CD4-positive, alpha-beta memory T cell (primary cell): ENCODE measurements at regions not wholly inside any gene's neighbourhood (a gene's known extent, or its start where the extent isn't known, plus 50 kb on each side); places are given as distances from the start of the nearest gene placed in this dataset.

Experiments
- CTCF ChIA-PET: fragments of 350-600 bp; sonication (Branson Sonifier 250); formaldehyde crosslinking; loops from one replicate; lab custom pipeline; 2021; ENCODE audit warnings: inconsistent platforms; ENCODE audit not compliant: partially characterized antibody; lab: Charles Lee
- POLR2A ChIA-PET: fragments of 350-600 bp; sonication (Branson Sonifier 250); formaldehyde crosslinking; loops from one replicate; lab custom pipeline; 2021; ENCODE audit not compliant: partially characterized antibody; lab: Charles Lee
- DNase-seq, 5 donors: peaks; one replicate each; pipeline versions ENCODE4 v3.0.0 to v3.0.0-alpha.2; 2020 to 2022; ENCODE audit warnings: mixed read lengths in 1 of 5
- H3K27ac ChIP-seq: one replicate; pipeline ENCODE4 v1.7.0; 2013; ENCODE audit warnings: low read depth, low read length
- H3K27me3 ChIP-seq: 2 replicates; pipeline ENCODE4 v1.7.0; 2013; ENCODE audit warnings: mild to moderate bottlenecking, low read length, moderate library complexity; ENCODE audit not compliant: insufficient read depth
- H3K36me3 ChIP-seq: 2 replicates; pipeline ENCODE4 v1.7.0; 2013; ENCODE audit warnings: mild to moderate bottlenecking, low read length, moderate library complexity; ENCODE audit not compliant: insufficient read depth
- H3K4me1 ChIP-seq: 2 replicates; pipeline ENCODE4 v1.7.0; 2013; ENCODE audit warnings: mild to moderate bottlenecking, low read length, moderate library complexity; ENCODE audit not compliant: insufficient read depth
- H3K4me3 ChIP-seq, 2 donors: one replicate each; pipeline ENCODE4 v1.7.0; 2013; ENCODE audit warnings: low read length in 2 of 2, mild to moderate bottlenecking in 1 of 2
- H3K9me3 ChIP-seq, 2 donors: one replicate each; pipeline ENCODE4 v1.7.0; 2013; ENCODE audit warnings: low read length in 2 of 2, control low read depth in 1 of 2; ENCODE audit not compliant: control insufficient read depth in 1 of 2
- H3K27ac Mint-ChIP-seq, 7 donors: one replicate each; pipeline ENCODE4 v1.8.0; 2020 to 2021; ENCODE audit warnings: mixed read lengths in 7 of 7, mild to moderate bottlenecking in 6 of 7, inconsistent platforms in 3 of 7, moderate library complexity in 3 of 7
- H3K27me3 Mint-ChIP-seq, 2 donors: one replicate each; pipeline ENCODE4 v1.8.0; 2020 to 2021; ENCODE audit warnings: mixed read lengths in 2 of 2
- H3K36me3 Mint-ChIP-seq, 2 donors: one replicate each; pipeline ENCODE4 v1.8.0; 2020 to 2021; ENCODE audit warnings: mixed read lengths in 2 of 2, inconsistent platforms in 1 of 2, mild to moderate bottlenecking in 1 of 2
- H3K4me1 Mint-ChIP-seq, 4 donors: one replicate each; pipeline ENCODE4 v1.8.0; 2020 to 2021; ENCODE audit warnings: mixed read lengths in 4 of 4, mild to moderate bottlenecking in 1 of 4
- H3K4me3 Mint-ChIP-seq, 8 donors: one replicate each; pipeline ENCODE4 v1.8.0; 2020 to 2021; ENCODE audit warnings: mixed read lengths in 8 of 8, mild to moderate bottlenecking in 7 of 8, moderate library complexity in 6 of 8, inconsistent platforms in 3 of 8
- H3K9me3 Mint-ChIP-seq, 8 donors: one replicate each; pipeline ENCODE4 v1.8.0; 2020 to 2021; ENCODE audit warnings: mixed read lengths in 8 of 8, mild to moderate bottlenecking in 5 of 8, inconsistent platforms in 3 of 8, moderate library complexity in 1 of 8
- intact Hi-C: fragments of 100-400 bp; cut with micrococcal nuclease; formaldehyde crosslinking; loops from one replicate; pipeline ENCODE4 v1.15.1; 2023

- Mint-ChIP-seq H3K9me3 (peaks cover 0 to 19% (median 10%) of the 10 kb centered on the region in 8 donors), H3K4me1 (peaks cover 0 to 2% (median 0%) of the 10 kb centered on the region in 4 donors), H3K36me3 (no peaks in the 10 kb centered on the region), H3K27me3 (peaks cover 0 to 9% of the 10 kb centered on the region in 2 donors), H3K4me3 (no peak overlapping the region), H3K27ac (no peak overlapping the region)
- no peaks in the 10 kb centered on the region for H3K4me1 ChIP-seq
- DNase-seq, result no peak
- H3K9me3 ChIP-seq, result no peaks in the 10 kb centered on the region
- CTCF ChIA-PET, result no interaction called here
- H3K27ac ChIP-seq, result no peak overlapping the region
- no peaks in the 10 kb centered on the region for H3K36me3 ChIP-seq
- POLR2A ChIA-PET, result no interaction called here
- no peaks in the 10 kb centered on the region for H3K27me3 ChIP-seq
- intact Hi-C loops, result no loop called here
- no peak overlapping the region for H3K4me3 ChIP-seq
Measured at GRCh38 chr1:218502383-218502782, 157.2 kb downstream of the TGFB2 start.

- ChIA-PET POLR2A (no interaction called here), CTCF (no interaction called here)
- H3K36me3 Mint-ChIP-seq, result no peaks in the 10 kb centered on the region
- no peaks in the 10 kb centered on the region for H3K36me3 ChIP-seq
- no peak overlapping the region for H3K4me3 ChIP-seq
- H3K4me1 Mint-ChIP-seq, result peaks cover 0 to 2% (median 0%) of the 10 kb centered on the region in 4 donors
- no peaks in the 10 kb centered on the region for H3K4me1 ChIP-seq
- H3K27ac Mint-ChIP-seq, result no peak overlapping the region
- H3K9me3 ChIP-seq, result no peaks in the 10 kb centered on the region
- peaks cover 1 to 20% (median 12%) of the 10 kb centered on the region in 8 donors for H3K9me3 Mint-ChIP-seq
- H3K4me3 Mint-ChIP-seq, result no peak overlapping the region
- H3K27me3 ChIP-seq, result no peaks in the 10 kb centered on the region
- intact Hi-C loops, result no loop called here
- no peak overlapping the region for H3K27ac ChIP-seq
- DNase-seq, result no peak
- peaks cover 0 to 9% of the 10 kb centered on the region in 2 donors for H3K27me3 Mint-ChIP-seq
Measured at GRCh38 chr1:218503102-218503501, 158.0 kb downstream of the TGFB2 start.

- Histone ChIP-seq H3K4me1 (no peaks in the 10 kb centered on the region), H3K27me3 (no peaks in the 10 kb centered on the region), H3K9me3 (no peaks in the 10 kb centered on the region), H3K27ac (no peak overlapping the region), H3K4me3 (no peak overlapping the region), H3K36me3 (no peaks in the 10 kb centered on the region)
- DNase-seq, result no peak
- Mint-ChIP-seq H3K9me3 (peaks cover 4 to 24% (median 16%) of the 10 kb centered on the region in 8 donors), H3K4me3 (no peak overlapping the region), H3K36me3 (no peaks in the 10 kb centered on the region), H3K27me3 (peaks cover 0 to 5% of the 10 kb centered on the region in 2 donors), H3K27ac (no peak overlapping the region), H3K4me1 (no peaks in the 10 kb centered on the region)
- ChIA-PET POLR2A (no interaction called here), CTCF (no interaction called here)
- intact Hi-C loops, result no loop called here
Measured at GRCh38 chr1:218507355-218508002, 162.3 kb downstream of the TGFB2 start.

- intact Hi-C loops, result no loop called here
- no peaks in the 10 kb centered on the region for H3K9me3 ChIP-seq
- no peak overlapping the region for H3K27ac Mint-ChIP-seq
- no peaks in the 10 kb centered on the region for H3K36me3 Mint-ChIP-seq
- ChIA-PET POLR2A (no interaction called here), CTCF (no interaction called here)
- no peak for DNase-seq
- no peaks in the 10 kb centered on the region for H3K36me3 ChIP-seq
- no peak overlapping the region for H3K4me3 ChIP-seq
- H3K4me3 Mint-ChIP-seq, result no peak overlapping the region
- no peaks in the 10 kb centered on the region for H3K4me1 Mint-ChIP-seq
- H3K4me1 ChIP-seq, result no peaks in the 10 kb centered on the region
- peaks cover 1 to 9% of the 10 kb centered on the region in 2 donors for H3K27me3 Mint-ChIP-seq
- H3K9me3 Mint-ChIP-seq, result peaks cover 4 to 22% (median 16%) of the 10 kb centered on the region in 8 donors
- H3K27ac ChIP-seq, result no peak overlapping the region
- no peaks in the 10 kb centered on the region for H3K27me3 ChIP-seq
Measured at GRCh38 chr1:218510153-218510772, 165.1 kb downstream of the TGFB2 start.

DNA sequence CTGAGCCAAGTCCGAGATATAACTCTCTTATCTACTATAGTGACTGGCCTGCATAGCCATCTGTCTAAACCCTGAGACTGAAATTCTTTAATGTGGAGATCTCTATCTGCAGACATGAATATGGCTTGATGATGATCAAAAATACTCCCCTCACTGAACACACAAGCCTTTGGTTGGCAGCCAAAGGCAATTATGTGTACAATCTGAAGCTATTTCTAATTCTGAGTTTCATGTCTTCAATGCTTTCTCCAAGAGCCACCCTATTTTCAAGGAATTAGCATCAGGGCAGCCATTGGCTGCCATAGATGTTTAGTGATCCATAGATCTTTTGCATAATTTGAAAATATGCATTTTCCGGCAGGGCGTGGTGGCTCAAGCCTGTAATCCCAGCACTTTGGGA lies 168.2 kb downstream of the TGFB2 start:
- CTCF ChIA-PET, result no interaction called here
- Mint-ChIP-seq H3K4me3 (no peak overlapping the region), H3K36me3 (no peaks in the 10 kb centered on the region), H3K27me3 (peaks cover 1 to 5% of the 10 kb centered on the region in 2 donors), H3K9me3 (peaks cover 0 to 4% (median 3%) of the 10 kb centered on the region in 8 donors), H3K27ac (no peak overlapping the region), H3K4me1 (peaks cover 0 to 1% (median 0%) of the 10 kb centered on the region in 4 donors)
- H3K4me3 ChIP-seq, result no peak overlapping the region
- no peaks in the 10 kb centered on the region for H3K27me3 ChIP-seq
- intact Hi-C loops, result no loop called here
- H3K36me3 ChIP-seq, result no peaks in the 10 kb centered on the region
- POLR2A ChIA-PET, result no interaction called here
- DNase-seq, result no peak
- H3K9me3 ChIP-seq, result no peaks in the 10 kb centered on the region
- H3K4me1 ChIP-seq, result no peaks in the 10 kb centered on the region
- no peak overlapping the region for H3K27ac ChIP-seq

DNA sequence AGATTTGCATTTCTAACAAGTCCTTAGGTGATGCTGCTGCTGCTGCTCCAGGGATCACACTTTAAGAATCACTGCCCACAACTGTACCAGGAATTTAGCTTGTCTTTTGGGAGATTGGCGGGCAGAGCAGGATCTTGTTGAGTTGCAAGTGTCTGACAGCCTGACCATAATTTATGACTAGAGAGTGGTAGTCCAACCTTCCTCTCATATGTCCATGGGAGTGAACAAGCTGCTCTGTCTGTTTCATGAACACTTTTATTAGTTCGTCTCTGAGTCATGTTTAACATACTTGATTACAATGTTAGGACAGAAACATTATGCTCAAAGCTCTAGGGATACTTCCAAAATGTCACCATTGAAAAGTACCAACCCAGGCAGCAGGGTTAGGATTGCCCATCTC lies 169.6 kb downstream of the TGFB2 start:
- Mint-ChIP-seq H3K27ac (no peak overlapping the region), H3K9me3 (peaks cover 0 to 2% (median 0%) of the 10 kb centered on the region in 8 donors), H3K4me1 (peaks cover 0 to 1% (median 0%) of the 10 kb centered on the region in 4 donors), H3K4me3 (no peak overlapping the region), H3K36me3 (no peaks in the 10 kb centered on the region), H3K27me3 (peaks cover 1 to 5% of the 10 kb centered on the region in 2 donors)
- intact Hi-C loops, result no loop called here
- Histone ChIP-seq H3K9me3 (no peaks in the 10 kb centered on the region), H3K27me3 (no peaks in the 10 kb centered on the region), H3K36me3 (no peaks in the 10 kb centered on the region), H3K27ac (no peak overlapping the region), H3K4me1 (no peaks in the 10 kb centered on the region), H3K4me3 (no peak overlapping the region)
- DNase-seq, result no peak
- POLR2A ChIA-PET, result no interaction called here
- CTCF ChIA-PET, result no interaction called here

GRCh38 chr1:218516526-218516925 lies 171.4 kb downstream of the TGFB2 start:
- Mint-ChIP-seq H3K27me3 (peaks cover 2 to 6% of the 10 kb centered on the region in 2 donors), H3K4me1 (peaks cover 0 to 1% (median 0%) of the 10 kb centered on the region in 4 donors), H3K9me3 (peaks cover 0 to 2% (median 0%) of the 10 kb centered on the region in 8 donors), H3K4me3 (no peak overlapping the region), H3K27ac (no peak overlapping the region), H3K36me3 (no peaks in the 10 kb centered on the region)
- no peak overlapping the region for H3K4me3 ChIP-seq
- H3K27me3 ChIP-seq, result no peaks in the 10 kb centered on the region
- H3K4me1 ChIP-seq, result no peaks in the 10 kb centered on the region
- H3K27ac ChIP-seq, result no peak overlapping the region
- no peaks in the 10 kb centered on the region for H3K36me3 ChIP-seq
- ChIA-PET POLR2A (no interaction called here), CTCF (no interaction called here)
- no peaks in the 10 kb centered on the region for H3K9me3 ChIP-seq
- no peak for DNase-seq
- intact Hi-C loops, result no loop called here
